Stimulated activated CD4-positive, alpha-beta T cell treated with anti-CD3 and anti-CD28 coated beads, Interleukin-4, amount 100 ng/mL, for 24 hours (primary cell): ENCODE measurements at regions not wholly inside any gene's neighbourhood (a gene's known extent, or its start where the extent isn't known, plus 50 kb on each side); places are given as distances from the start of the nearest gene placed in this dataset.

Experiments
- DNase-seq: peaks from one replicate; pipeline ENCODE4 v3.0.0-alpha.2; 2020

- no peak for DNase-seq
These were observed 109.5 kb upstream of the MBNL2 start for GRCh38 chr13:97112446-97113152.

GRCh38 chr13:97113231-97114001 lies 108.7 kb upstream of the MBNL2 start:
- no peak for DNase-seq

- no peak for DNase-seq
These were observed 107.5 kb upstream of the MBNL2 start for GRCh38 chr13:97114651-97115050.

GRCh38 chr13:97116754-97117153 lies 105.4 kb upstream of the MBNL2 start:
- no peak for DNase-seq

- DNase-seq = no peak
These were observed 104.7 kb upstream of the MBNL2 start for GRCh38 chr13:97117388-97117910.

GRCh38 chr13:97119943-97120342 lies 102.2 kb upstream of the MBNL2 start:
- DNase-seq = no peak

GRCh38 chr13:97120346-97120745 lies 101.8 kb upstream of the MBNL2 start:
- no peak for DNase-seq

- no peak for DNase-seq
These were observed 101.2 kb upstream of the MBNL2 start for GRCh38 chr13:97120976-97121375.

GRCh38 chr13:97121894-97122293 lies 100.2 kb upstream of the MBNL2 start:
- DNase-seq = no peak

- DNase-seq = no peak
These were observed 99.6 kb upstream of the MBNL2 start for GRCh38 chr13:97122381-97122996.

GRCh38 chr13:97124206-97124605 lies 97.9 kb upstream of the MBNL2 start:
- DNase-seq = no peak

GRCh38 chr13:97124915-97125809 lies 97.0 kb upstream of the MBNL2 start:
- peak; percentile 29 for DNase-seq

- DNase-seq = peak; percentile 14
These were observed 96.1 kb upstream of the MBNL2 start for GRCh38 chr13:97125810-97126738.

- DNase-seq = no peak
These were observed 94.3 kb upstream of the MBNL2 start for GRCh38 chr13:97127842-97128241.

GRCh38 chr13:97130190-97130589 lies 91.9 kb upstream of the MBNL2 start:
- no peak for DNase-seq

GRCh38 chr13:97131447-97131846 lies 90.7 kb upstream of the MBNL2 start:
- no peak for DNase-seq

- no peak for DNase-seq
These were observed 88.6 kb upstream of the MBNL2 start for GRCh38 chr13:97133554-97133953.

GRCh38 chr13:97133955-97134354 lies 88.2 kb upstream of the MBNL2 start:
- DNase-seq = no peak

GRCh38 chr13:97134364-97135095 lies 87.6 kb upstream of the MBNL2 start:
- DNase-seq = no peak

GRCh38 chr13:97135883-97136282 lies 86.2 kb upstream of the MBNL2 start:
- no peak for DNase-seq

- DNase-seq = no peak
These were observed 85.7 kb upstream of the MBNL2 start for GRCh38 chr13:97136418-97136817.
